ENCODE measurements at regions not wholly inside any gene's neighbourhood (a gene's known extent, or its start where the extent isn't known, plus 50 kb on each side); places are given as distances from the start of the nearest gene placed in this dataset.
A peak's percentile ranks its signal among the peaks of the same experiment; 100 is the strongest.

DNA sequence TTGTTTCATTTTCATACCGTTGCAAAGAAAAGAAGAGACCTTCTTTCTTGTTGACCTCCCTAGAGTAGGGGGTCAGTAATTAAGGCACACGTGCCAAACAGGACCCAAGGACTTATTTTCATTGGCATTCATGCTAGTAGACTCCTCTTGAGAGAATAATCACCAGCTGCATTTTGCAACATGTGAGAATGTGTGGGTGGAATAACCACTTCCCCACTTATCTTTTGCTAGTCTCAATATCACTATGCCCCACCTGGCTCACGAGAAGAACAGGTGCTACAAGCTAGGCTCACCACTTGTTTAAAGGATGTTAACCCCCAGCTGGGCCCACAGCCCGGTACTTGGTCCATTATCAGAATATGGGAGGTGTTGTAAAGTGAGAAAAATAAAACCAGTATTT is 460.7 kb upstream of the MEF2C start:
- DNase-seq (ENCODE audit: low read depth in 1 of 2, low spot score in 1 of 2): peak in 1 of 2 experiments; percentile 1
- Histone ChIP-seq H3K4me3 (replicated peaks; ENCODE audit: insufficient read depth, low read length) (no peak overlapping the region), H3K27ac (replicated peaks) (no peak overlapping the region)

DNA sequence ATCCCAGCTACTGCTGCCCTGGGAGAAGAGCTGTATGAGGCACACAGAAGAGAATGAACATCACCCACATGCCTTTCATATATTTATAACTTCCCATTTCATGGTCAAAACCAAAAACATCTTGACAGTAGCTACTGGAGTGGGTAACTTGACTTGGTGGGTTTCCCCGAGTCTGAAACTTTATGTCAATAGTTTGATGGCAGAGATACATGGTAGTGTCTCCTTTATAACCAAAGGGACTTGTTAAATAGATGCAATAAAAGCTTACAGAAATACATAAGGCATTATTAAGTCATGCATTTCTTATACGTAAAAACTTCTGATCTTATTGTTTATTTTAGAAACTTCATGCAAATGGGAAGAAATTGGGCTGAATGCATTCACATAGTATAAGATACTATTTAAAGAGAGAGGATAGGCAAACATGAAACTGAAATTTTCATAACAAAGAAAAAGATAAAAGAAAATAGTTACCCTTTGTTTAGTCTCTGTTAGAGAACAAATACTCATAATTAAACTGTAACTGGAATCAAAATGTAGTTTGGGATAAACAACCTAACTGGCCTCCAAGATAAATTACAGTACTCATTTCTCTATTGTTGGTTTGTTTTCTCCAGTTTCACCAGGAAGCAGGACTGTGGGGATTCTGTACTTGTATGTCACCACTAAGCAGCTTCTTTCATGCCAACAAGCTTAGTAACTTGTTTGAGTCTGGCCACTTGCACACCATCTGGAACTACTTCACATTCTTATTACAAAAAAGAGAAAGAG is 459.3 kb upstream of the MEF2C start:
- DNase-seq (ENCODE audit: low read depth in 1 of 2, low spot score in 1 of 2): no peak
- no peak overlapping the region for H3K27ac ChIP-seq (replicated peaks)
- H3K4me3 ChIP-seq (replicated peaks; ENCODE audit: insufficient read depth, low read length): no peak overlapping the region
- TF ChIP-seq, protein P1, sequence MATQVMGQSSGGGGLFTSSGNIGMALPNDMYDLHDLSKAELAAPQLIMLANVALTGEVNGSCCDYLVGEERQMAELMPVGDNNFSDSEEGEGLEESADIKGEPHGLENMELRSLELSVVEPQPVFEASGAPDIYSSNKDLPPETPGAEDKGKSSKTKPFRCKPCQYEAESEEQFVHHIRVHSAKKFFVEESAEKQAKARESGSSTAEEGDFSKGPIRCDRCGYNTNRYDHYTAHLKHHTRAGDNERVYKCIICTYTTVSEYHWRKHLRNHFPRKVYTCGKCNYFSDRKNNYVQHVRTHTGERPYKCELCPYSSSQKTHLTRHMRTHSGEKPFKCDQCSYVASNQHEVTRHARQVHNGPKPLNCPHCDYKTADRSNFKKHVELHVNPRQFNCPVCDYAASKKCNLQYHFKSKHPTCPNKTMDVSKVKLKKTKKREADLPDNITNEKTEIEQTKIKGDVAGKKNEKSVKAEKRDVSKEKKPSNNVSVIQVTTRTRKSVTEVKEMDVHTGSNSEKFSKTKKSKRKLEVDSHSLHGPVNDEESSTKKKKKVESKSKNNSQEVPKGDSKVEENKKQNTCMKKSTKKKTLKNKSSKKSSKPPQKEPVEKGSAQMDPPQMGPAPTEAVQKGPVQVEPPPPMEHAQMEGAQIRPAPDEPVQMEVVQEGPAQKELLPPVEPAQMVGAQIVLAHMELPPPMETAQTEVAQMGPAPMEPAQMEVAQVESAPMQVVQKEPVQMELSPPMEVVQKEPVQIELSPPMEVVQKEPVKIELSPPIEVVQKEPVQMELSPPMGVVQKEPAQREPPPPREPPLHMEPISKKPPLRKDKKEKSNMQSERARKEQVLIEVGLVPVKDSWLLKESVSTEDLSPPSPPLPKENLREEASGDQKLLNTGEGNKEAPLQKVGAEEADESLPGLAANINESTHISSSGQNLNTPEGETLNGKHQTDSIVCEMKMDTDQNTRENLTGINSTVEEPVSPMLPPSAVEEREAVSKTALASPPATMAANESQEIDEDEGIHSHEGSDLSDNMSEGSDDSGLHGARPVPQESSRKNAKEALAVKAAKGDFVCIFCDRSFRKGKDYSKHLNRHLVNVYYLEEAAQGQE (IDR thresholded peaks at IDR 0.05; ENCODE audit: insufficient replicate concordance, low read depth): no peak
- TF ChIP-seq GABPA (IDR thresholded peaks at IDR 0.05; ENCODE audit: low read depth) (no peak), SPI1 (IDR thresholded peaks at IDR 0.05; ENCODE audit: borderline replicate concordance, low read depth) (no peak), POLR2AphosphoS5 (IDR thresholded peaks at IDR 0.05; ENCODE audit: low read depth) (no peak)
- TF ChIP-seq, protein P2, sequence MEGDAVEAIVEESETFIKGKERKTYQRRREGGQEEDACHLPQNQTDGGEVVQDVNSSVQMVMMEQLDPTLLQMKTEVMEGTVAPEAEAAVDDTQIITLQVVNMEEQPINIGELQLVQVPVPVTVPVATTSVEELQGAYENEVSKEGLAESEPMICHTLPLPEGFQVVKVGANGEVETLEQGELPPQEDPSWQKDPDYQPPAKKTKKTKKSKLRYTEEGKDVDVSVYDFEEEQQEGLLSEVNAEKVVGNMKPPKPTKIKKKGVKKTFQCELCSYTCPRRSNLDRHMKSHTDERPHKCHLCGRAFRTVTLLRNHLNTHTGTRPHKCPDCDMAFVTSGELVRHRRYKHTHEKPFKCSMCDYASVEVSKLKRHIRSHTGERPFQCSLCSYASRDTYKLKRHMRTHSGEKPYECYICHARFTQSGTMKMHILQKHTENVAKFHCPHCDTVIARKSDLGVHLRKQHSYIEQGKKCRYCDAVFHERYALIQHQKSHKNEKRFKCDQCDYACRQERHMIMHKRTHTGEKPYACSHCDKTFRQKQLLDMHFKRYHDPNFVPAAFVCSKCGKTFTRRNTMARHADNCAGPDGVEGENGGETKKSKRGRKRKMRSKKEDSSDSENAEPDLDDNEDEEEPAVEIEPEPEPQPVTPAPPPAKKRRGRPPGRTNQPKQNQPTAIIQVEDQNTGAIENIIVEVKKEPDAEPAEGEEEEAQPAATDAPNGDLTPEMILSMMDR (IDR thresholded peaks at IDR 0.05; ENCODE audit: insufficient read depth, low read length): no peak
- H3K27me3 ChIP-seq (ENCODE audit: insufficient read depth, poor library complexity, severe bottlenecking): no peaks in the 10 kb centered on the region

More for the DNA sequence above, 460.7 kb upstream of the MEF2C start:
- H3K27me3 ChIP-seq (ENCODE audit: insufficient read depth, poor library complexity, severe bottlenecking): no peaks in the 10 kb centered on the region
- TF ChIP-seq SPI1 (IDR thresholded peaks at IDR 0.05; ENCODE audit: borderline replicate concordance, low read depth) (peak; percentile 61; the same call in 1 of the 2 replicates), GABPA (IDR thresholded peaks at IDR 0.05; ENCODE audit: low read depth) (no peak), POLR2AphosphoS5 (IDR thresholded peaks at IDR 0.05; ENCODE audit: low read depth) (peak; percentile 53)
- TF ChIP-seq, protein P1 (IDR thresholded peaks at IDR 0.05; ENCODE audit: insufficient replicate concordance, low read depth): no peak
- TF ChIP-seq, protein P2 (IDR thresholded peaks at IDR 0.05; ENCODE audit: insufficient read depth, low read length): no peak

DNA sequence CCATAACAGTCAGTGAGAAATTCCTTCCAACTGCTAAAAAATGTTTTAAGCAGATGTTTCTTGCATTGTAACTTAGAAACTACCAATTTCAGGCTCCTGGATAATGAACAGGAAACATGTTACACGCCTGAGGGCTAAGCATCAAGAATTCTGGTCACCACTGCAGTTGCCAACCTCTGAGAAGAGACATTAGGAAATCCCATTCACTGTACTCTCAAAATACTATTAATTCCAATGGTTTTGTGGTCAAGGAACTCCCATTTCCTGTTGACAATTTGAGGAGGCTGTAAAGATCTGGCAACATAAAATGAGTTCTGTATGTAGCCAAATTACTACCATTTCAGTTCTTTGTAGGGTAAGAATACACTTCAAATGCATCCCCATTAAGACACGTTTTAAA is 456.0 kb upstream of the MEF2C start:
- DNase-seq (ENCODE audit: low read depth in 1 of 2, low spot score in 1 of 2): no peak
- Histone ChIP-seq H3K27ac (replicated peaks) (no peak overlapping the region), H3K4me3 (replicated peaks; ENCODE audit: insufficient read depth, low read length) (no peak overlapping the region), H3K27me3 (ENCODE audit: insufficient read depth, poor library complexity, severe bottlenecking) (no peaks in the 10 kb centered on the region)
- TF ChIP-seq POLR2AphosphoS5 (IDR thresholded peaks at IDR 0.05; ENCODE audit: low read depth) (no peak), SPI1 (IDR thresholded peaks at IDR 0.05; ENCODE audit: borderline replicate concordance, low read depth) (no peak)

DNA sequence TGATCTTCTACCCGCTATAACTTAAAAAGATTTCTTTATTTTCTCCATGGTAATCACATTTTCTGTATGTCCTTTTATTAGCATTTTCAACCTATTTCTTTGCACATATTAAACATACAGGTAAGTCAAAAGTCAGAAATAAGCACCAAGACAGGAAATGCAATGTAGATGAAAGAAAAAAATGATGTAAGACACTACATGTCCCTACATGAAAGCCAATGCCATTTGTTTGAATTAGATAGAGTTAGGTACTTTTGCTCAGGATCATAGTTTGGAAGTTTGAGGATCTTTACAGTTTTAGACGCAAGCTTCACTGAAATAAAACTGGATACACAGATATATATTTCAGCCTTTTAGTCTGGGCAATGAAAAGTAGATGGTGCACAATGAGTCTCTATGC is 453.1 kb upstream of the MEF2C start:
- Histone ChIP-seq H3K4me3 (replicated peaks; ENCODE audit: insufficient read depth, low read length) (no peak overlapping the region), H3K27ac (replicated peaks) (no peak overlapping the region), H3K27me3 (ENCODE audit: insufficient read depth, poor library complexity, severe bottlenecking) (no peaks in the 10 kb centered on the region)
- no peak for DNase-seq (ENCODE audit: low read depth in 1 of 2, low spot score in 1 of 2)
- no peak for TF ChIP-seq GABPA (IDR thresholded peaks at IDR 0.05; ENCODE audit: low read depth)
- TF ChIP-seq, protein P1 (IDR thresholded peaks at IDR 0.05; ENCODE audit: insufficient replicate concordance, low read depth): no peak
- TF ChIP-seq, protein P2 (IDR thresholded peaks at IDR 0.05; ENCODE audit: insufficient read depth, low read length): no peak
- TF ChIP-seq POLR2AphosphoS5 (IDR thresholded peaks at IDR 0.05; ENCODE audit: low read depth): no peak
- TF ChIP-seq SPI1 (IDR thresholded peaks at IDR 0.05; ENCODE audit: borderline replicate concordance, low read depth): no peak
